ENCODE measurements at regions not wholly inside any gene's neighbourhood (a gene's known extent, or its start where the extent isn't known, plus 50 kb on each side); places are given as distances from the start of the nearest gene placed in this dataset.
"Not testable (repeated sequence)": the region's sequence is repeated elsewhere in the genome, so short reads cannot be mapped to it uniquely, and the experiment has no call there.

DNA sequence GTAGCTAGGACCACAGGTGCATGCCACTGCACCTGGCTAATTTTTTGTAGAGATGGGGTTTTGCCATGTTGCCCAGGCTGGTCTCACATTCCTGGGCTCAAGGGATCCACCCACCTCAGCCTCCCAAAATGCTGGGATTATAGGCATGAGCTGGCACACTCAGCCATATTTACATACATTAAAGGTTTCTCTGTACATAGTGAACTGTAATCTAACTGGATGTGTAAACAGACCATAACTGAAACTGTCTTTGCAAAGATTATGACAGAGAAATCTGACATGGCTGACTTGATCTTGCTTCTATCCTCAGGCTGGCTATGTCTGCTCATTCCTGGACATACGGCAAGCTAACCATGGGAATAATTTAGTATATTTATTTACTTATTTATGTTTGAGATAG, 139.2 kb upstream of the XPO1 start:
- DNase-seq (ENCODE audit: low spot score) = no peak

DNA sequence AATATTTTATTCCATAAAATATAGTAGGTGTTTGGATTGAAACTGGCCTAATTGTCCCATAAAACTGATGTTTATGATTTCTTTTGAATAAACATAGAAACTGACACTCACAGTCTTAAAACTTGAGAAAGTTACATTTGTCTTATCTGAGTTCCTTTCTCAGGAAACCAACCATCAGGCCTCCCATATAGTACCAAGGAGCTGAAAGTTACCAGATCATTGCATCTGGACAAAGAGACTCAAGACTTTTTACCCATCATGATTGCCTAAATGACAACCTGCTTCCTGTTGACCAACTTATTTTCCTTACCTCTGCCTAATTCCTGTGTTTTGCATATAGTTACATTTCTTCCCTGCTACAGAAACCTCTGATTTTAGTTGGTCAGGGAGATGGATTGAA, 137.0 kb upstream of the XPO1 start:
- no peak for DNase-seq (ENCODE audit: low spot score)

DNA sequence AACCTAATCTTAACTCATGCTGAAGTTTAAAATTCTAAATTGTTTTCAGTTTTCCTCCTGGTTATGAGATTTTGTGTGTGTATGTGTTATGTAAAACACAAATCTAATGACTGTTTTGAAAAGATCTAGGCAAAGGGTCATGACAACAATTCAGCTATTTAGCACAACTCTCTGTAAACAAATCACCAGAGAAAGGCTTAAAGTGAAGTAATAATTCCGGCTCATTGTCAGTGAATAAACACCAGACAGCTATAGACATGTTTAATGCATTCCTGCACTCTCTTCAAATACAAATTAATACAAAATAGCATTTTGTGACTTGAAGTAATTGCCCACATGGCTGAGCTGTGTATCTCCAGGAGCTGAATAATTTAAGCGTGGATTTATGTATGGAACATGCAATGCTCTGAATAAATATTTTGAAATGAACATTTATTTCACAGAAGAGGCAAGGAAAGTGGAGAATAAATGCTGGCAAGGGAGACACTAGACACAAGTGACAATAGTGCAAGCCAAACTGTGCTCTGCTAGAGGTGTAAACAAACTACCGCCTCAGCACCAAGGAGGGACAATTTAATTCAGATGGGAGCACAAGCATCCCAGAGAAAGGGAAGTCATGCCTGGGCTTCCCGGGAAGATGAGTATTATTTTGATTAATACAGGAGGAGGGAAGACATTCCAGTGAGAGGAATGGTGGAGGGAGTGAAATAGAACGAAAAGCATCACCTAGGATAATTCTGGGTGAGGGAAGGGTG, 133.6 kb upstream of the XPO1 start:
- DNase-seq (ENCODE audit: low spot score) = no peak

DNA sequence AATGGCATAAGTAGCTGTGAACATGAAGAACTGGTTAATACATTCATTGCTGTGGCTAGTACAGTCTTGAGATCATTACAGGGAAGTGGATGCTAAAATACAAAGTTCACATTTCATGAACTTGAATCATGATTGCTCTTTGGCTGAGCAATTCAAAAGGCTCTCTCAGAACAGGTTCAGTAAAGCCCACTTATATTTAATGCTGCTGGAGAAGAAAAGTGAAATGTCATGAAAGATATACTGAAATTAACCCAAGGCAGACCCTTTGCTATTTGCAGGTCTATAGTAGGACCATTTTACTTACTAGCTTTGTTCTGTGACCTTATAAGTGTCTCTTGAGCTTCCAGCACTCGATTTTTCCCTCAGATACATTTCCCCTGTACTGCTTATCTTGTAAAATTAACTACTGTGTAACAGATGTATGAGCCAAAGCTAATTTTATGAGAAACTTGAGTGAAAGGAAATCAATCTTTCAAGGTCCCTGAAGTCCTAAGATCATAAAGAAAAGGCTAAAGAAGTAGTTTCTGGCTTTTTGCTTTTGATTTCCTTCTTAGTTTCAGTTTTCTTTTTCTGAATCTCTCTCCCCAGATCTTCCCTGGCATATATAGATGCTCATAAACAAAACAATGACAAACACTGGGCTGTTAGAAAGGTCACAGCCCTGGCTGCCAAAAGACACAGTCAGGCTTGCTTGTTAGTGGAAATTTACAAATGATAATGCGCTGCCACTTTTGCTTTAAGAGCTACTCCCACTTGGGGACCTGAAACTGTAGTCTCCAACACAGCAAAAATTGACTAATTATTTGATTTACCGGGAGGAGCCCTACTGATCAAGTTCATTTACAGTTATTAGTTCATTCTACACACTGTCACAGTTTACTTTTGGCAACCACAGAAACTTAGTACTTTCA, 132.7 kb upstream of the XPO1 start:
- no peak for DNase-seq (ENCODE audit: low spot score)

DNA sequence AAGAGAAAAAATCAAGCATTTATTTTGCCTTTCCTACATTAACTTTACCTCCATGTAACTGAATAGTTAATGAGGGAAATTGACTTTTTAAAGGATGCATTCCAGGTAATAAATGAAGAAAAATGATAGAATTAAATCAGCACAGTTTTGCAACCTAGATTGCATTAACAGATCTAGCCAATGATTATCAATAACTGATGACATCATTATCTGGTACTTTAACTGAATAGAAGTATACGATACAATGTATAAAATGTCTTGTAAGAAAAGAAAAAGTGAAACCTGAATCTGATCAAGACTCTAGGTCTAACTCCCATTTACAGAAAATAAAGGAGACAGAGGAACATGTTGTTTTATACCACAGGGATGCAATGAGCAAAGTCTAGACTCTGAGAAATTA, 126.0 kb upstream of the XPO1 start:
- DNase-seq (ENCODE audit: low spot score) = no peak

DNA sequence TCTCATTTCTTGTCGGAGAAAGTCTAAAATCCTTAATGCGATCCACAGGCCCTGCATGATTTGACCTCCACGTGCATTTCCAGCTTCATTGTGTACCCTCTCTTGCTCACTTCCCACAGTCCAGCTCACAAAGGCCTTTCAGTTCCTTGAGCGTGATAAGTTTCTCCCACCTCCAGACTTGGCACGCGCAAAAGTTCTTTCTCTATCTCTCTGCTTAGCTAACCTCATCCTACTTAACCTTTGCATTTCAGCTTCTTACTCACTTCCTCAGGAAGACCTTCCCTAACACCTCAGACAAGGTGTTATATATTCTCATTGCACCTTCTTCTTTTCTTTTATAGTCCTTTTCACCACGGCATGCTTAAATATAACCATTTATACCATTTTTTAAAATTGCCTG, 124.8 kb upstream of the XPO1 start:
- no peak for DNase-seq (ENCODE audit: low spot score)

GRCh38 chr2:61660511-61661388, 122.6 kb upstream of the XPO1 start:
- peak; percentile 34 for DNase-seq (ENCODE audit: low spot score)

DNA sequence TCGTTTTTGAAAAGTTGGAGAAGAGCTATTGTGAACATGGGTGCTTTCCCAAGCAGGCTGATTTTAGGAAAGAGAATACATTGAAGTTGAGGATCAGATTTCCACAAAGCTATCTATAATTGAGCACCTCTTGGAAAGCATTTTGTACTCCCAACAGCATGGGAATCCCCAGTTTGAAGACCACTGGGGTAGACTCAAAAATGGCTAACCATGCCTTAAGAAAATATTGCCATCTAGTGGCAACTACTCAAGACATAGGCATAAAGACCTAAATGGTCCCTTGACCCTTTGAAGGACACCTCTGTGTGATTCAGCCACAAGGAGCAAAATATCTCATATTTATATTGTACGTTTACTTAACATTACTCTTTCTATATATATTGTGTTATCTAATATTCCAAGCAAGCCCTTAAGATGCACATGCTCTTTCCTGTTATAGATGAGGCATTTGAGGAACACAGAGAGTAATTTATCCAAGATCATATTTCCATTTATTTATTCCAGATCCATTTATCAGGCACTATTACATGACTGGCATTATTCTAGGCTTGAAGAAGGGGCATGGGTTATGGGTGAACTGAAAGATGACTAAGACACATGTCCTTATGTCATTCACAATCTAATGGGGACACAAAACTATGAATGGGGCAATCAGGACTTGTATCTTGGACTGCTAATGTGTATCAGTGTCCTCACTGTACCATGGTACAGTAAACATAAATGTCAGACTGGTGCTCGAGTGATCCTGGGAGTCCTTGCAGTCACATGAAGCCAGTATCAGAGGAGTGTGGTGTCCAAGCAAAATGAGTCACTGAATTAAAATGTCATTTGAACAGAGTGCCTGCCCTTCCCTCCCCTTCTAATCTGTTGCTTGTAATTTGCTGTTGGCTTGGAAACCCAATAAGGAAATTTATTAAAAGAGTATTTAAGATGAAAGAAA, 121.0 kb upstream of the XPO1 start:
- peak; percentile 54 for DNase-seq (ENCODE audit: low spot score)

DNA sequence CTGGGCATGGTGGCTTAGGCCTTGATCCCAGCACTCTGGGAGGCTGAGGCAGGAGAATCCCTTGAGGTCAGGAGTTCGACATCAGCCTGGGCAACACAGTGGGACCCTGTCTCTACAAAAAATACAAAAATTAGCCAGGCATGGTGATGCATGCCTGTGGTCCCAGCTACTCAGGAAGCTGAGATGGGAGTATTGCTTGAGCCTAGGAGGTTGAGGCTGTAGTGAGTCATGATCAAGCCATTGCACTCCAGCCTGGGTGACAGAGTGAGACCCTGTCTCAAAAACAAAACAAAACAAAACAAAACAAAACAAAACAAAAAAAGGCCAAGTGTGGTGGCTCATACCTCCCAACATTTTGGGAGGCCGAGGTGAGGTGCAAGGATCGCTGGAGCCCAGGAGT, 111.8 kb upstream of the XPO1 start:
- not testable (repeated sequence) for DNase-seq (ENCODE audit: low spot score)

GRCh38 chr2:61649021-61649420, 110.9 kb upstream of the XPO1 start:
- no peak for DNase-seq (ENCODE audit: low spot score)

DNA sequence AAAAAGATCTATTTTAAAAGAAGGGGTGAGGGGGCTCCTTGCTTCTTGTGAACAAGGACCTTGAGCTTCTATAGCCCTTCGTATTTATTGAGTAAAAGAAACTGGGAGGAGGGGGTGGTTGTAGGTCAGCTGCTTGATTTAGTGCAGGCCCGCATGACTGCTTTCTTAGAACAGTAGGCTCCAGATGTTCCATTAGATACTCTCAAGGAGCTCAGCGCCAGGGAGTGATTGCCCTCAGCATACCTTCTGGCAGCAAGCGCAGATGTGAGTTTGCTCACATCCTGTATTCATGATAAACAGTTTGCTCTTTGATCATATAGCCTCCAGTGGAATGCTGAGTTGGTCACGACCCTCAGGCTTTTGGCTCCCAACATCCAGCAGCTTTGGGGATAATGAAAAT, 108.9 kb upstream of the XPO1 start:
- no peak for DNase-seq (ENCODE audit: low spot score)

DNA sequence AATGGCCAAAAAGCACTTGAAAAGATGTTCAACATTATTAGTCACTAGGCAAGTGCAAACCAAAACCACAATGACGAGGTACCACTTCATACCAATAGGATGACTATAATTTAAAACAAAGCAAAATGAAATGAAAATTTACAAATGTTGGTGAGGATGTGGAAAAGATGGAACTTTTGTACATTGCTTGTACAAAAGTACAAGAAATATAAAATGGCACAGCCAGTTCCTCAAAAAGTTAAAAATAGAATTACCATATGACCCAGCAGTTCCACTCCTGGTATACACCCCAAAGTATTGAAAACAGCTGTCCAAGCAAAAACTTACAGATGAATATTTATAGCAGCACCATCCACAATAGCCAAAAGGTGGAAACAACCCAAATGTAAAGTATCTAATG, 107.8 kb upstream of the XPO1 start:
- no peak for DNase-seq (ENCODE audit: low spot score)

DNA sequence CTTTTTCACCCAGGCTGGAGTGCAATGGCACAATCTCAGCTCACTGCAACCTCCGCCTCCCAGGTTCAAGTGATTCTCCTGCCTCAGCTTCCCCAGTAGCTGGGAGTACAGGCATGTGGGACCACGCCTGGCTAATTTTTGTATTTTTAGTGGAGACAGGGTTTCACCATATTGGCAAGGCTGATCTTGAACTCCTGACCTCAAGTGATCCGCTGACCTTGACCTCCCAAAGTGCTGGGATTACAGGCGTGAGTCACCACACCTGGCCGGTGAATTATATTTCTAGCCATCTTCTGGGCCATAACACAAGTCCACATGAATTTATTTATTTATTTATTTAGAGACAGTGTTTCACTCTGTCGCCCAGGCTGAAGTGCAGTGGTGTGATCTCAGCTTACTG, 105.0 kb upstream of the XPO1 start:
- DNase-seq (ENCODE audit: low spot score) = not testable (repeated sequence)

DNA sequence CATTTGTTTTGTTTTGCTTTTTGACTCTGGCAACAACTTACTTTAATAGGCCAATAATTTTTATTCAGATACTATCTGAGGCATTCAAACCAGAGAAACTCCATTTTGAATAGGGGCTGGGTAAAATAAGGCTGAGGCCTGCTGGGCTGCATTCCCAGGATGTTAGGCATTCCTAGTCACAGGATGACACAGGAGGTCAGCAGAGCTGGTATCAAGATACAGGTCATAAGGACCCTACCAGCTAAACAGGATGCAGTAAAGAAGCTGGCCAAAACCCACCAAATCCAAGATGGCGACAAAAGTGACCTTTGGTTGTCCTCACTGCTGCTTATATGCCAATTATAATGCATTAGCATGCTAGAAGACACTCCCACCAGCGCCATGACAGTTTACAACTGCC, 102.2 kb upstream of the XPO1 start:
- DNase-seq (ENCODE audit: low spot score) = no peak

GRCh38 chr2:61639721-61640120, 101.6 kb upstream of the XPO1 start:
- peak; percentile 12 for DNase-seq (ENCODE audit: low spot score)

DNA sequence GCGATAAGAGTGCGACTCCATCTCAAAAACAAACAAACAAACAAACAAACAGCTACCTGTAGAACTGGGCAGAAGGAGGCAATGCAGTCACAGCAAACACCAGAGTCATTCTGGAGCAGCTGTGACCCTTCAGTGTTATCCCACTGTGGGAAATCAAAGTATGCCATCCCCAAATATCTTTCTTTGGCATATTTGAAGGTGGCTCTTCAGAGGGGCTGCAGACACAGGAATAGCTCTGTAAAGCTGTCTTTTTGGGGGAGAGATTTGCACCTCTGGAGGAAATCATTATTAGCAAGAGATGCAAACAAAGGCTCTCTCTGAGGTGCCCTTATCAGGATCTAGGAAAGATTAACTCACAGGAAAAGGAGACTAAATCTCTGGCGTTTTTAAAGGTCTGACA, 98.5 kb upstream of the XPO1 start:
- no peak for DNase-seq (ENCODE audit: low spot score)

GRCh38 chr2:61634512-61634911, 96.4 kb upstream of the XPO1 start:
- no peak for DNase-seq (ENCODE audit: low spot score)

DNA sequence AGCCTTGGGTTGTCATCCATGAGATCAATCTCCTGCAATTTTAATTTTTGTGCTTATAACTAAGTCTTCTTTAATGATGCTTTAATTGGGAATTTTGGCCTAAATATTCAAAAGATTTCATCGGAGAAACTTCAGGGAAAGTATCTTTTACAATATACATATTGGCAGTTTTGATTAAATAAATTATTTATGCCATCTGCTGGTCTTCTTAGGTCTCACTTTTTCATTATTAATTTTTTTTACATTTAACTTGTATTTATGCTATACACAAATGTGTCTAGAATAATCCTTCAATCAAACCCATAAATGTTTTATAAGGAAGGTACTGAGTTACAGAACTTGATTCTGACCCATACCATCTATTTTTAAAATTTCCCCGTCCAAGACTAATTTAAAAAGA, 95.1 kb upstream of the XPO1 start:
- no peak for DNase-seq (ENCODE audit: low spot score)

DNA sequence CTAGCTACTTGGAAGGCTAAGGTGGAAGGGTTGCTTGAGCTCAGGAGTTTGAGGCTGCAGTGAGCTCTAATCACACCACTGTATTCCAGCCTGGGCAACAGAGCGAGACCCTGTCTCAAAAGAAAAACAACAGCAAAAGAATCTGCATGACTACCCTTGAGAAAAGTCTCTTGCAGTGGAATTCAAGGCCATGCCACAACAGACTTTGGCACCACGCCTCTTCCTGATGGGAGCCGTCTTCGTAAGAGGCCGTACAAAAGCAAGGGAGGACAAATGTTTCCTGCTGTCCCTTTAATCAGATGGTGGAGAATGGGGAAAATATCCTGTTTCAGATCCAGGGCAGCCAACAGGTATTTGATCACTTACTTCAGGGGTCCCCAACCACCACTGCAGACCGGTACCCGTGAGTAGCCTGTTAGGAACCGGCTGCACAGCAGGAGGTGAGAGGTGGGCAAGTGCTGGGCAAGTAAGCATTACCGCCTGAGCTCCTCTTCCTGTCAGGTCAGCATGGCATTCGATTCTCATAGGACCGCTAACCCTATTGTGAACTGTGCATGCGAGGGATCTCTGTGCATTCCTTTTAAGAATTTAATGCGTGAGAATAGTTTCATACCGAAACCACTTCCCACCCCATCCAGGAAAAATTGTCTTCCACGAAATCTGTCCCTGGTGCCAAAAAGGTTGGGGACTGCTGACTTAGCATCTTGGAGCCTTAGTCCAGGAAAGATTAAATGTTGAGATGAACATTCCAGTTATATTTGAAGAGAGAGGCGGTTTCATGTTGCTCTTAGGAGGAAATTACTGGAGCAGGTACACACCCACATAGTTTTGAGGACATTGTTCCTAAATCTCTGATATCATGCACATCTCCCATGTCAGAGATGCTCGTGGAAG, 94.4 kb upstream of the XPO1 start:
- DNase-seq (ENCODE audit: low spot score) = no peak

GRCh38 chr2:61631321-61631720, 93.2 kb upstream of the XPO1 start:
- no peak for DNase-seq (ENCODE audit: low spot score)
